Nephron (organoid): ENCODE measurements at regions not wholly inside any gene's neighbourhood (a gene's known extent, or its start where the extent isn't known, plus 50 kb on each side); places are given as distances from the start of the nearest gene placed in this dataset.

ENCODE experiments used
- H3K27ac Mint-ChIP-seq, 3 experiments: 2 replicates each; pipeline ENCODE4 v1.8.0; 2020; ENCODE audit warnings: mixed read lengths in 3 of 3, mild to moderate bottlenecking in 2 of 3, moderate library complexity in 1 of 3
- H3K27me3 Mint-ChIP-seq: 2 replicates; pipeline ENCODE4 v1.8.0; 2021; ENCODE audit warnings: low read depth, mild to moderate bottlenecking, moderate library complexity, mixed read lengths
- H3K36me3 Mint-ChIP-seq: 2 replicates; pipeline ENCODE4 v1.8.0; 2020; ENCODE audit warnings: low read depth, mixed read lengths
- H3K4me1 Mint-ChIP-seq: 2 replicates; pipeline ENCODE4 v1.8.0; 2020; ENCODE audit warnings: mixed read lengths
- H3K4me3 Mint-ChIP-seq, 3 experiments: 2 replicates each; pipeline ENCODE4 v1.8.0; 2020; ENCODE audit warnings: mild to moderate bottlenecking in 3 of 3, mixed read lengths in 3 of 3, moderate library complexity in 2 of 3
- H3K9me3 Mint-ChIP-seq: 2 replicates; pipeline ENCODE4 v1.8.0; 2020; ENCODE audit warnings: mixed read lengths
- TF ChIP-seq, protein P1 (sequence below), 3 experiments: fragments of 200-600 bp; sonication (generic); IDR thresholded peaks; one replicate each; pipeline ENCODE4 v1.5.0; 2021; ENCODE audit warnings: antibody characterized with exemption in 3 of 3; ENCODE audit not compliant: unreplicated experiment in 3 of 3

DNA sequence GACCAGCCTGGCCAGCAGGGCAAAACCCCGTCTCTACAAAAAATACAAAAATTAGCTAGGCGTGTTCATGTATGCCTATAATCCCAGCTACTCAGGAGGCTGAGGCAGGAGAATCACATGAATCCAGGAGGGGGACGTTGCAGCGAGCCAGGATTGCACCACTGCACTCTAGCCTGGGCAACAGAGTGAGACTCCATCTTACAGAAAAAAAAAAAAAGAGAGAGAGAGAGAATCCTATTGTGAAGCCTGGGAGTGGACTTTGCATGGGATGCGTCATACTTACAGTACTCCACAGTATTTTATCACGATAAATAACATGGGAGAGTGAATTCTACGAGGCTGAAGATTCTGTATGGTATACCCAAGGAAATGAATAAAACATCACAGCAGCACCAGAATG is 139.6 kb downstream of the AASDH start:
- Mint-ChIP-seq H3K36me3 (peaks cover 6% of the 10 kb centered on the region), H3K4me3 (no peak overlapping the region), H3K4me1 (peaks cover 41% of the 10 kb centered on the region), H3K9me3 (no peaks in the 10 kb centered on the region), H3K27ac (peak overlapping the region; percentile 13 to 56 (median 20)), H3K27me3 (no peaks in the 10 kb centered on the region)
- TF ChIP-seq, protein P1, sequence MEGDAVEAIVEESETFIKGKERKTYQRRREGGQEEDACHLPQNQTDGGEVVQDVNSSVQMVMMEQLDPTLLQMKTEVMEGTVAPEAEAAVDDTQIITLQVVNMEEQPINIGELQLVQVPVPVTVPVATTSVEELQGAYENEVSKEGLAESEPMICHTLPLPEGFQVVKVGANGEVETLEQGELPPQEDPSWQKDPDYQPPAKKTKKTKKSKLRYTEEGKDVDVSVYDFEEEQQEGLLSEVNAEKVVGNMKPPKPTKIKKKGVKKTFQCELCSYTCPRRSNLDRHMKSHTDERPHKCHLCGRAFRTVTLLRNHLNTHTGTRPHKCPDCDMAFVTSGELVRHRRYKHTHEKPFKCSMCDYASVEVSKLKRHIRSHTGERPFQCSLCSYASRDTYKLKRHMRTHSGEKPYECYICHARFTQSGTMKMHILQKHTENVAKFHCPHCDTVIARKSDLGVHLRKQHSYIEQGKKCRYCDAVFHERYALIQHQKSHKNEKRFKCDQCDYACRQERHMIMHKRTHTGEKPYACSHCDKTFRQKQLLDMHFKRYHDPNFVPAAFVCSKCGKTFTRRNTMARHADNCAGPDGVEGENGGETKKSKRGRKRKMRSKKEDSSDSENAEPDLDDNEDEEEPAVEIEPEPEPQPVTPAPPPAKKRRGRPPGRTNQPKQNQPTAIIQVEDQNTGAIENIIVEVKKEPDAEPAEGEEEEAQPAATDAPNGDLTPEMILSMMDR (IDR thresholded peaks at IDR 0.05; ENCODE audit: unreplicated experiment in 3 of 3) = no peak

- Mint-ChIP-seq H3K4me3 (no peak overlapping the region), H3K4me1 (peaks cover 32% of the 10 kb centered on the region), H3K27me3 (no peaks in the 10 kb centered on the region), H3K36me3 (peaks cover 6% of the 10 kb centered on the region), H3K9me3 (no peaks in the 10 kb centered on the region), H3K27ac (no peak overlapping the region)
- TF ChIP-seq, protein P1 (IDR thresholded peaks at IDR 0.05; ENCODE audit: unreplicated experiment in 3 of 3) = no peak
Measured at GRCh38 chr4:56246233-56246610, 141.1 kb downstream of the AASDH start.

- H3K36me3 Mint-ChIP-seq = peaks cover 6% of the 10 kb centered on the region
- no peaks in the 10 kb centered on the region for H3K9me3 Mint-ChIP-seq
- H3K4me1 Mint-ChIP-seq = peaks cover 32% of the 10 kb centered on the region
- H3K27ac Mint-ChIP-seq = peak overlapping the region; percentile 40 to 68 (median 47)
- TF ChIP-seq, protein P1 (IDR thresholded peaks at IDR 0.05; ENCODE audit: unreplicated experiment in 3 of 3) = no peak
- no peaks in the 10 kb centered on the region for H3K27me3 Mint-ChIP-seq
- no peak overlapping the region for H3K4me3 Mint-ChIP-seq
Measured at GRCh38 chr4:56245547-56246232, 141.6 kb downstream of the AASDH start.

GRCh38 chr4:56244681-56245080 is 142.6 kb downstream of the AASDH start:
- no peaks in the 10 kb centered on the region for H3K9me3 Mint-ChIP-seq
- peaks cover 27% of the 10 kb centered on the region for H3K4me1 Mint-ChIP-seq
- peak overlapping the region in 2 of 3 experiments; percentile 8 to 16 for H3K27ac Mint-ChIP-seq
- H3K27me3 Mint-ChIP-seq = no peaks in the 10 kb centered on the region
- TF ChIP-seq, protein P1 (IDR thresholded peaks at IDR 0.05; ENCODE audit: unreplicated experiment in 3 of 3) = no peak
- H3K4me3 Mint-ChIP-seq = no peak overlapping the region
- peaks cover 2% of the 10 kb centered on the region for H3K36me3 Mint-ChIP-seq

DNA sequence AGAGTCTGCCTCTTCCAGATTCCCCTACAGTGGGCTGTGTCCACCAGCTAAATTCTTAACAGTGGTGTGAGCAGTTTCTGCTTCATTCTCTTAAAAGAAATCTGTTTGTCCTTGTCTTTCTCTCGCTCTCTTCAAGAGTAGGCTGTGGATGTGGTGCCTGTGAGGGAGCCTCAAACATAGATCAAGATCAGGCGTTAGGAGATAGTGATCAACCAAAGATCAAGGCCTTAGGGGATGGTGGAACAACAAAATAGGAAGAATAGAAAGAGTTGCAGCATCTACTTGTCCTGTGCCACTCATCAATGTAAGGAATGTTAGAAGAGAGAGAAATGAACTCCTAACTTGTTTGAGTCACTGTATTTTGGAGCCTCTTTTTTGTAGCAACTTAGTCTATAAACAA is 144.2 kb downstream of the AASDH start:
- H3K4me3 Mint-ChIP-seq = no peak overlapping the region
- peak overlapping the region in 1 of 3 experiments; percentile 32 for H3K27ac Mint-ChIP-seq
- H3K36me3 Mint-ChIP-seq = no peaks in the 10 kb centered on the region
- no peaks in the 10 kb centered on the region for H3K27me3 Mint-ChIP-seq
- no peaks in the 10 kb centered on the region for H3K9me3 Mint-ChIP-seq
- TF ChIP-seq, protein P1 (IDR thresholded peaks at IDR 0.05; ENCODE audit: unreplicated experiment in 3 of 3) = no peak
- peaks cover 25% of the 10 kb centered on the region for H3K4me1 Mint-ChIP-seq

GRCh38 chr4:56241500-56241899 is 145.8 kb downstream of the AASDH start:
- Mint-ChIP-seq H3K27me3 (no peaks in the 10 kb centered on the region), H3K27ac (peak overlapping the region; percentile 76 to 89 (median 77)), H3K36me3 (no peaks in the 10 kb centered on the region), H3K9me3 (no peaks in the 10 kb centered on the region), H3K4me3 (no peak overlapping the region), H3K4me1 (peaks cover 19% of the 10 kb centered on the region)
- TF ChIP-seq, protein P1 (IDR thresholded peaks at IDR 0.05; ENCODE audit: unreplicated experiment in 3 of 3) = no peak
